PC-9 (cell line): ENCODE measurements at regions not wholly inside any gene's neighbourhood (a gene's known extent, or its start where the extent isn't known, plus 50 kb on each side); places are given as distances from the start of the nearest gene placed in this dataset.

ENCODE experiments used
- BruUV-seq: library from RNA; stranded (reverse); fragments of 400-500 nt; replicated peaks from 2 replicates; lab custom pipeline; 2021; lab: Mats Ljungman, UMichigan
- CTCF ChIA-PET: fragments of 300-600 bp; sonication (Branson Sonifier 250); formaldehyde crosslinking; loops from one replicate; lab custom pipeline; 2022; ENCODE audit warnings: antibody characterized with exemption; lab: Charles Lee
- POLR2A ChIA-PET: fragments of 300-600 bp; sonication (Branson Sonifier 250); formaldehyde crosslinking; loops from one replicate; lab custom pipeline; 2022; ENCODE audit warnings: antibody characterized with exemption; ENCODE audit not compliant: unreplicated experiment; lab: Charles Lee
- DNase-seq, 2 experiments: peaks; one replicate each; pipeline versions ENCODE4 v3.0.0 to v3.0.0-alpha.2; 2015 to 2022; ENCODE audit warnings: mixed read lengths in 1 of 2
- H2AFZ ChIP-seq: fragments of 200-600 bp; sonication (generic); 2 replicates; pipeline ENCODE4 v1.8.1; 2017; ENCODE audit warnings: antibody characterized with exemption
- H3F3A ChIP-seq: fragments of 200-600 bp; sonication (generic); 2 replicates; pipeline ENCODE4 v1.8.1; 2017; ENCODE audit warnings: antibody characterized with exemption, mild to moderate bottlenecking, low read depth; ENCODE audit not compliant: insufficient read depth
- H3K27ac ChIP-seq: fragments of 200-600 bp; sonication (generic); 2 replicates; pipeline ENCODE4 v1.6.1; 2016; ENCODE audit warnings: mixed run types
- H3K27me3 ChIP-seq: fragments of 200-600 bp; sonication (generic); 2 replicates; pipeline ENCODE4 v1.6.1; 2016; ENCODE audit warnings: low read depth, mixed run types; ENCODE audit not compliant: insufficient read depth
- H3K36me3 ChIP-seq: fragments of 200-600 bp; sonication (generic); 2 replicates; pipeline ENCODE4 v1.6.1; 2016; ENCODE audit warnings: low read depth, mixed run types
- H3K4me1 ChIP-seq: fragments of 200-600 bp; sonication (generic); replicated peaks from 2 replicates; pipeline ENCODE4 v1.6.1; 2016; ENCODE audit warnings: mixed run types; ENCODE audit not compliant: insufficient read depth
- H3K4me2 ChIP-seq: fragments of 200-600 bp; sonication (generic); 2 replicates; pipeline ENCODE4 v1.6.1; 2017; ENCODE audit warnings: mixed run types
- H3K4me3 ChIP-seq: fragments of 200-600 bp; sonication (generic); 2 replicates; pipeline ENCODE4 v1.6.1; 2016; ENCODE audit warnings: mixed run types
- H3K79me2 ChIP-seq: fragments of 200-600 bp; sonication (generic); 2 replicates; pipeline ENCODE4 v1.6.1; 2017; ENCODE audit warnings: low read depth, mixed run types
- H3K9me2 ChIP-seq: fragments of 200-600 bp; sonication (generic); 2 replicates; pipeline ENCODE4 v1.8.1; 2017; ENCODE audit warnings: mild to moderate bottlenecking; ENCODE audit not compliant: insufficient read depth
- H3K9me3 ChIP-seq: fragments of 200-600 bp; sonication (generic); 2 replicates; pipeline ENCODE4 v1.8.1; 2016; ENCODE audit warnings: low read depth; ENCODE audit not compliant: insufficient read depth
- H4K20me1 ChIP-seq: fragments of 200-600 bp; sonication (generic); 2 replicates; pipeline ENCODE4 v1.8.1; 2017; ENCODE audit not compliant: insufficient read depth
- EZH2 ChIP-seq: fragments of 200-600 bp; sonication (generic); IDR thresholded peaks from 2 replicates; pipeline ENCODE4 v1.8.0; 2017; ENCODE audit warnings: antibody characterized with exemption, low read depth
- intact Hi-C: fragments of 100-400 bp; cut with micrococcal nuclease; formaldehyde crosslinking; loops from one replicate; pipeline ENCODE4 v1.10.0; 2022; ENCODE audit not compliant: unreplicated experiment
- TF ChIP-seq, protein P1 (sequence below): fragments of 200-600 bp; sonication (generic); conservative IDR thresholded peaks from 2 replicates; pipeline ENCODE4 v1.6.1; 2017; ENCODE audit warnings: mixed run types, antibody characterized with exemption, mild to moderate bottlenecking, moderate library complexity

DNA sequence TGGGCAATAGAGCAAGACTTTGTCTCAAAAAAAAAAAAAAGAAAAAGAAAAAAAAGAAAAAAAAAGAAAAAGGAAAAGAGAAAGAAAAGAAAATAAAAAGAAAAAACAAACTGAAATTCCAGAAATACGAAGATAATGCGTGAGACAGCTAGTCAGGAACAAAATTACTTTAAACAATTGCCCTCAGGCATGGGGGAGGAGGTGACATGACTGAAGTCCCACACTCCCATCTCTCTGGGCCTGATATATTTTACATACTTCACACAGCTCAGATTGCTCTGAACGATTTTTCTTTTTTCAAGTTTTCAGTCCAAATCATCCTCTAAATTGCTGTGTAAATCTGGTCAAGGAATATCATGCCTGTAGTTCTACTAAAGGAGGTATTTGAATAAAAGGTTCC lies 409.5 kb upstream of the DEPDC1 start:
- intact Hi-C loops: no loop called here
- CTCF ChIA-PET: no interaction called here

DNA sequence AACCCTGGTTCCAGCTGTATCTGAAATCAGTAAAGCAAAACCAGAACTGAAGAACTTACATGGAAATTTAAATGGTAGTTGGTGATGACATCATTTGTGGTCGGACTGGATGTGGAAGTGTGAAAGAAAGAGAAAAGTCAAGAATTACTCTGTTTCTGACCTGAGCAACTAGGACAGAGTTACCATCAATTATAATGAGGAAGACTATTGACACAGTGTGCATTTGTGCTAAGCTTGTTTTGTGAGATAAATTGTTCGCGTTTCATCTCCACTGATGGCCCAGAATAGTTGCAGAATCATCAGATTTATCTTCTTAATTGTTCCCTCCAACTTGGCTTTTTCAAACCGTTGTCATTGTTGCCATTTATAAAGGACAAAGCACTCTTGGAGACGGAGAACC lies 410.6 kb upstream of the DEPDC1 start:
- H3K27me3 ChIP-seq: no peaks in the 10 kb centered on the region
- H3K36me3 ChIP-seq: no peaks in the 10 kb centered on the region
- no peaks in the 10 kb centered on the region for H3K9me3 ChIP-seq
- H3F3A ChIP-seq: no peaks in the 10 kb centered on the region
- H2AFZ ChIP-seq: no peak overlapping the region
- H4K20me1 ChIP-seq: no peaks in the 10 kb centered on the region
- no TSS peak for BruUV-seq
- no peaks in the 10 kb centered on the region for H3K79me2 ChIP-seq
- ChIA-PET CTCF (no interaction called here), POLR2A (no interaction called here)
- DNase-seq: no peak
- no peak overlapping the region for H3K4me2 ChIP-seq
- TF ChIP-seq, protein P1, sequence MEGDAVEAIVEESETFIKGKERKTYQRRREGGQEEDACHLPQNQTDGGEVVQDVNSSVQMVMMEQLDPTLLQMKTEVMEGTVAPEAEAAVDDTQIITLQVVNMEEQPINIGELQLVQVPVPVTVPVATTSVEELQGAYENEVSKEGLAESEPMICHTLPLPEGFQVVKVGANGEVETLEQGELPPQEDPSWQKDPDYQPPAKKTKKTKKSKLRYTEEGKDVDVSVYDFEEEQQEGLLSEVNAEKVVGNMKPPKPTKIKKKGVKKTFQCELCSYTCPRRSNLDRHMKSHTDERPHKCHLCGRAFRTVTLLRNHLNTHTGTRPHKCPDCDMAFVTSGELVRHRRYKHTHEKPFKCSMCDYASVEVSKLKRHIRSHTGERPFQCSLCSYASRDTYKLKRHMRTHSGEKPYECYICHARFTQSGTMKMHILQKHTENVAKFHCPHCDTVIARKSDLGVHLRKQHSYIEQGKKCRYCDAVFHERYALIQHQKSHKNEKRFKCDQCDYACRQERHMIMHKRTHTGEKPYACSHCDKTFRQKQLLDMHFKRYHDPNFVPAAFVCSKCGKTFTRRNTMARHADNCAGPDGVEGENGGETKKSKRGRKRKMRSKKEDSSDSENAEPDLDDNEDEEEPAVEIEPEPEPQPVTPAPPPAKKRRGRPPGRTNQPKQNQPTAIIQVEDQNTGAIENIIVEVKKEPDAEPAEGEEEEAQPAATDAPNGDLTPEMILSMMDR: no peak
- no peak for TF ChIP-seq EZH2
- H3K4me3 ChIP-seq: no peak overlapping the region
- H3K9me2 ChIP-seq: no peaks in the 10 kb centered on the region; the same call in 1 of the 2 replicates
- H3K27ac ChIP-seq: no peak overlapping the region
- no peaks in the 10 kb centered on the region for H3K4me1 ChIP-seq
- intact Hi-C loops: no loop called here

More for the DNA sequence above, 409.5 kb upstream of the DEPDC1 start:
- POLR2A ChIA-PET: no interaction called here
- Histone ChIP-seq H4K20me1 (no peaks in the 10 kb centered on the region), H3K79me2 (no peaks in the 10 kb centered on the region), H3K36me3 (no peaks in the 10 kb centered on the region), H3K9me3 (no peaks in the 10 kb centered on the region), H3K4me1 (no peaks in the 10 kb centered on the region), H3K4me2 (no peak overlapping the region), H3K27ac (no peak overlapping the region), H2AFZ (no peak overlapping the region), H3K9me2 (no peaks in the 10 kb centered on the region; the same call in none of the 2 replicates), H3F3A (no peaks in the 10 kb centered on the region), H3K27me3 (no peaks in the 10 kb centered on the region), H3K4me3 (no peak overlapping the region)
- DNase-seq: no peak
- no peak for TF ChIP-seq EZH2
- TF ChIP-seq, protein P1: no peak
- no TSS peak for BruUV-seq

DNA sequence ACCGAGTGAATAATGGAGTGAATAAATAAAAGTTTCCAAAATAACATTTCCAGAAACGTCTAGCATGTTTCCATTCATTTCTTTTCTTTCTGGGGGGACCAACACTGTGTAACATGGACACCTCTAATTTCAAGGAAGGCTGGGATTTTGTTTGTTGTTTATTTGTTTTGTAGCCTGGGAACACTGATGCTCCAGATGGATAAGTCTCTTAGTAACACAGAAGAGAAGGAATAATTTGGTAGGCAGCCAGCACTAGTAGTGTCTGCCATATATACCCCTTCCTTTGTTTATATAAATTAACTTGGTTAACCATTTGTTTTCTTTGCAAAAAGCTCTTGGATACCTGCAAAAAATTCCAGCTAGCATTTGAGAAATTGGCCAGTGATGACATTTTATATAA lies 411.4 kb upstream of the DEPDC1 start:
- POLR2A ChIA-PET: no interaction called here
- H3K4me2 ChIP-seq: no peak overlapping the region
- H3K27ac ChIP-seq: no peak overlapping the region
- no peak overlapping the region for H2AFZ ChIP-seq
- TF ChIP-seq EZH2: no peak
- TF ChIP-seq, protein P1: no peak
- CTCF ChIA-PET: no interaction called here
- BruUV-seq: no TSS peak
- no peaks in the 10 kb centered on the region for H3K9me3 ChIP-seq
- no peak overlapping the region for H3K4me3 ChIP-seq
- H3K27me3 ChIP-seq: no peaks in the 10 kb centered on the region
- no peaks in the 10 kb centered on the region for H3K36me3 ChIP-seq
- H3K79me2 ChIP-seq: no peaks in the 10 kb centered on the region
- no peaks in the 10 kb centered on the region for H3K4me1 ChIP-seq
- DNase-seq: no peak
- H4K20me1 ChIP-seq: no peaks in the 10 kb centered on the region
- no peaks in the 10 kb centered on the region; the same call in 1 of the 2 replicates for H3K9me2 ChIP-seq
- no peaks in the 10 kb centered on the region for H3F3A ChIP-seq
- intact Hi-C loops: no loop called here
